PFSK-1 (cell line): ENCODE measurements at regions not wholly inside any gene's neighbourhood (a gene's known extent, or its start where the extent isn't known, plus 50 kb on each side); places are given as distances from the start of the nearest gene placed in this dataset.

ENCODE experiments used
- POLR2AphosphoS5 ChIP-seq: IDR thresholded peaks from 2 replicates; pipeline ENCODE4 v1.6.1; 2012; ENCODE audit warnings: low read depth, mild to moderate bottlenecking, control low read depth, low read length, moderate library complexity
- REST ChIP-seq, 2 experiments: IDR thresholded peaks; 2 replicates each; pipeline versions ENCODE4 v1.6.1 to v1.8.0; 2011 to 2012; ENCODE audit warnings: low read depth in 2 of 2, low read length in 2 of 2, control low read depth in 1 of 2, inconsistent platforms in 1 of 2, mild to moderate bottlenecking in 1 of 2, moderate library complexity in 1 of 2; ENCODE audit not compliant: insufficient read depth in 1 of 2
- SIN3A ChIP-seq: IDR thresholded peaks from 2 replicates; pipeline ENCODE4 v1.6.1; 2012; ENCODE audit warnings: mild to moderate bottlenecking, low read length, moderate library complexity, borderline replicate concordance; ENCODE audit not compliant: insufficient read depth
- TAF1 ChIP-seq: IDR thresholded peaks from 2 replicates; pipeline ENCODE4 v1.6.1; 2012; ENCODE audit warnings: low read length, control low read depth, borderline replicate concordance; ENCODE audit not compliant: insufficient read depth

- no peak for TF ChIP-seq POLR2AphosphoS5
- TF ChIP-seq REST (IDR thresholded peaks at IDR 0.05; ENCODE audit: insufficient read depth in 1 of 2, low read depth in 2 of 2, low read length in 2 of 2): no peak
- no peak for TF ChIP-seq SIN3A
- TF ChIP-seq TAF1: no peak
Measured at GRCh38 chr1:69201716-69202115, 366.0 kb upstream of the LRRC7 start.
